Ovary (tissue), 3 donors: ENCODE measurements at regions not wholly inside any gene's neighbourhood (a gene's known extent, or its start where the extent isn't known, plus 50 kb on each side); places are given as distances from the start of the nearest gene placed in this dataset.

Experiments
- EP300 ChIP-seq: sonication (generic); formaldehyde crosslinking; IDR thresholded peaks from one replicate; pipeline ENCODE4 v1.6.1; 2017; ENCODE audit warnings: antibody characterized with exemption
- POLR2A ChIP-seq: fragments of 450-650 bp; IDR thresholded peaks from one replicate; pipeline ENCODE4 v1.6.1; 2017; ENCODE audit warnings: antibody characterized with exemption, mild to moderate bottlenecking, moderate library complexity
- TF ChIP-seq, protein P1 (sequence below), 3 donors: fragments of 450-650 bp in 2 of 3; fragments of 200-600 bp in 1 of 3; IDR thresholded peaks; one replicate each; pipeline versions ENCODE4 v1.5.1 to v1.8.0; 2016 to 2022; ENCODE audit warnings: antibody characterized with exemption in 3 of 3, mild to moderate bottlenecking in 1 of 3
- donor health status: DM: no; HTN: no; CAD: no.

GRCh38 chr6:19301980-19302379, 535.2 kb upstream of the ID4 start:
- TF ChIP-seq POLR2A (no peak), EP300 (no peak)
- TF ChIP-seq, protein P1, sequence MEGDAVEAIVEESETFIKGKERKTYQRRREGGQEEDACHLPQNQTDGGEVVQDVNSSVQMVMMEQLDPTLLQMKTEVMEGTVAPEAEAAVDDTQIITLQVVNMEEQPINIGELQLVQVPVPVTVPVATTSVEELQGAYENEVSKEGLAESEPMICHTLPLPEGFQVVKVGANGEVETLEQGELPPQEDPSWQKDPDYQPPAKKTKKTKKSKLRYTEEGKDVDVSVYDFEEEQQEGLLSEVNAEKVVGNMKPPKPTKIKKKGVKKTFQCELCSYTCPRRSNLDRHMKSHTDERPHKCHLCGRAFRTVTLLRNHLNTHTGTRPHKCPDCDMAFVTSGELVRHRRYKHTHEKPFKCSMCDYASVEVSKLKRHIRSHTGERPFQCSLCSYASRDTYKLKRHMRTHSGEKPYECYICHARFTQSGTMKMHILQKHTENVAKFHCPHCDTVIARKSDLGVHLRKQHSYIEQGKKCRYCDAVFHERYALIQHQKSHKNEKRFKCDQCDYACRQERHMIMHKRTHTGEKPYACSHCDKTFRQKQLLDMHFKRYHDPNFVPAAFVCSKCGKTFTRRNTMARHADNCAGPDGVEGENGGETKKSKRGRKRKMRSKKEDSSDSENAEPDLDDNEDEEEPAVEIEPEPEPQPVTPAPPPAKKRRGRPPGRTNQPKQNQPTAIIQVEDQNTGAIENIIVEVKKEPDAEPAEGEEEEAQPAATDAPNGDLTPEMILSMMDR (IDR thresholded peaks at IDR 0.05), result no peak
